GM20000 (cell line): ENCODE measurements at regions not wholly inside any gene's neighbourhood (a gene's known extent, or its start where the extent isn't known, plus 50 kb on each side); places are given as distances from the start of the nearest gene placed in this dataset.

Experiments used
- DNase-seq: peaks from one replicate; pipeline ENCODE4 v3.0.0; 2012; ENCODE audit warnings: low spot score
- CTCF ChIP-seq: IDR thresholded peaks from 2 replicates; pipeline ENCODE4 v1.5.1; 2012; ENCODE audit warnings: mild to moderate bottlenecking, control low read depth; ENCODE audit errors: extremely low read depth, missing control alignments

DNA sequence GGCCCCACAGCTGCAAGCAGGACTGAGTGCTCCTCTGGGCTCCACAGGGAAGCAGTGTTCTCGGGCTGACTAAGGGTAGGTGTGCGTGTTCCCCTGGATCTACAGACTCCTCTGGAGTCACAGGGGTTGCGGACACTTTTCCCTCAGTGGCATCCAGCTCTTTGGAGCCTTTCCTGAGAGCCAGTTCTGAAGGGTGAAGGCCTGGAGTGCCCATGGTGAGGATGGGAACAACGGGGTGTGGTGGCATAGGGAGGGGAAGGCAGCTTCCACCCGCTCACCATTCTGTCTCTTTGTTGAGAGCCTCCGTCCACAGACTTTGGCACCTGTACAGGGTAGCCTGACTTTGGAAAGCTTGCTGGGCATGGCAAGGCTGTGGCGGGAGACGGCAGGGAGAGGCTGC is 104.1 kb upstream of the PCBD1 start:
- TF ChIP-seq CTCF, result no peak

DNA sequence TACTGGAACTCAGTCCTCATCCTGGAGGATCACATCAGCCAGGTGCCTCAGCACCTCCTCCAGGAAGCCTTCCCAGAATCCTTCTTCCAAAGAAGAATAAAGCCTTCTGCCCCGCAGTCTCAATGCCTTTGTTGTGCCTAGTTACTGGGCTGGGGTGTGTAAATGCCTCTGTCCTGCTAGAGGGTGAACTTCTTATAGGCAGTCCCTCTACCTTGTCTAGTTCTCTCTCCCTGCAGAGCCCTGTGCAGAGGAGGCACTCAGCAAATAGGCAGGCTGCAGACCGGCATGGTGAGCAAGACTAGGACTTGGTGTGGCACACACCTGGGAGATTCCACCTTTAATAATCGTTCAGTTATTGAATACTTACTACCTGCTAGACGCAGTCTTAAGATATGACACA is 104.7 kb upstream of the PCBD1 start:
- no peak for TF ChIP-seq CTCF
- DNase-seq, result no peak

More for the DNA sequence above, 104.1 kb upstream of the PCBD1 start:
- no peak for DNase-seq

- DNase-seq, result no peak
- no peak for TF ChIP-seq CTCF
Measured at GRCh38 chr10:70996549-70996948, 108.2 kb upstream of the PCBD1 start.

- no peak for DNase-seq
- no peak for TF ChIP-seq CTCF
Measured at GRCh38 chr10:70997236-70997635, 108.9 kb upstream of the PCBD1 start.

DNA sequence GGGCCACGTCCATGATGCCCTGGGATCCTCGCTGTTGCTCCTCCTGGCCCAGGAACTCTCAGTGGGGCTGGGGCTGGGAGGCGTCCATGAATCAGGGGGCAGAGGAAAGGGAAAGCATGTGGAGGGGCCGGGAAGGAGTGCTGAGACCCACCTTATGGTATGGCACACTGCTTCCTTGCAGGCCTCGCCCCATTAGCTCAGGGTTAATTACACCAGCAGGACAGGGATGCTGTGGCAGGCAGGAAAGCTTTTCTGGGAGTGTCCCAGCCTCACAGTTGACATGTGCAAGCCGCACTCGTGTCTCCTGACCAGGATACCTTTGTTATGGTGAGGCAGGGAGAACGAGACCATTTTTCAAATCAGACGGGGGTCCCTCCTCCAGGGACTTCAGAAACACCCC is 109.7 kb upstream of the PCBD1 start:
- DNase-seq, result no peak
- TF ChIP-seq CTCF, result no peak

- no peak for DNase-seq
Measured at GRCh38 chr10:71001470-71001869, 113.1 kb upstream of the PCBD1 start.

More at GRCh38 chr10:71001470-71001869, 113.1 kb upstream of the PCBD1 start:
- TF ChIP-seq CTCF, result no peak
